ENCODE measurements at regions not wholly inside any gene's neighbourhood (a gene's known extent, or its start where the extent isn't known, plus 50 kb on each side); places are given as distances from the start of the nearest gene placed in this dataset.

GRCh38 chr20:23167431-23167830 lies 81.3 kb upstream of the CD93 start:
- Histone ChIP-seq H3K9me3 (ENCODE audit: insufficient read depth, low read length) (no peaks in the 10 kb centered on the region), H3K4me3 (ENCODE audit: insufficient read length, low read depth) (no peak overlapping the region), H3K36me3 (ENCODE audit: insufficient read depth, insufficient read length, low read length) (no peaks in the 10 kb centered on the region), H3K27me3 (ENCODE audit: insufficient read depth, insufficient read length) (no peaks in the 10 kb centered on the region), H3K9ac (ENCODE audit: insufficient read length, low read depth) (no peak overlapping the region), H3K4me1 (ENCODE audit: insufficient read depth, insufficient read length) (peaks cover 3% of the 10 kb centered on the region)
- no peak for DNase-seq (ENCODE audit: low read depth, low spot score)
- no peak for TF ChIP-seq YY1 (IDR thresholded peaks at IDR 0.05; ENCODE audit: insufficient read depth, insufficient read length)
- TF ChIP-seq ZNF274 (IDR thresholded peaks at IDR 0.05; ENCODE audit: low read depth, low read length): no peak
- no peak for TF ChIP-seq SUZ12 (IDR thresholded peaks at IDR 0.05; ENCODE audit: extremely low read depth, insufficient read depth, insufficient read length)

GRCh38 chr20:23166563-23166962 lies 80.4 kb upstream of the CD93 start:
- Histone ChIP-seq H3K36me3 (ENCODE audit: insufficient read depth, insufficient read length, low read length) (no peaks in the 10 kb centered on the region), H3K9me3 (ENCODE audit: insufficient read depth, low read length) (no peaks in the 10 kb centered on the region), H3K9ac (ENCODE audit: insufficient read length, low read depth) (no peak overlapping the region), H3K27me3 (ENCODE audit: insufficient read depth, insufficient read length) (no peaks in the 10 kb centered on the region), H3K4me1 (ENCODE audit: insufficient read depth, insufficient read length) (peaks cover 3% of the 10 kb centered on the region), H3K4me3 (ENCODE audit: insufficient read length, low read depth) (no peak overlapping the region)
- TF ChIP-seq ZNF274 (IDR thresholded peaks at IDR 0.05; ENCODE audit: low read depth, low read length): no peak
- no peak for TF ChIP-seq SUZ12 (IDR thresholded peaks at IDR 0.05; ENCODE audit: extremely low read depth, insufficient read depth, insufficient read length)
- TF ChIP-seq YY1 (IDR thresholded peaks at IDR 0.05; ENCODE audit: insufficient read depth, insufficient read length): no peak
- no peak for DNase-seq (ENCODE audit: low read depth, low spot score)

- Histone ChIP-seq H3K36me3 (ENCODE audit: insufficient read depth, insufficient read length, low read length) (no peaks in the 10 kb centered on the region), H3K9ac (ENCODE audit: insufficient read length, low read depth) (no peak overlapping the region)
- no peak for DNase-seq (ENCODE audit: low read depth, low spot score)
Observed at GRCh38 chr20:23165964-23166363, 79.8 kb upstream of the CD93 start.

DNA sequence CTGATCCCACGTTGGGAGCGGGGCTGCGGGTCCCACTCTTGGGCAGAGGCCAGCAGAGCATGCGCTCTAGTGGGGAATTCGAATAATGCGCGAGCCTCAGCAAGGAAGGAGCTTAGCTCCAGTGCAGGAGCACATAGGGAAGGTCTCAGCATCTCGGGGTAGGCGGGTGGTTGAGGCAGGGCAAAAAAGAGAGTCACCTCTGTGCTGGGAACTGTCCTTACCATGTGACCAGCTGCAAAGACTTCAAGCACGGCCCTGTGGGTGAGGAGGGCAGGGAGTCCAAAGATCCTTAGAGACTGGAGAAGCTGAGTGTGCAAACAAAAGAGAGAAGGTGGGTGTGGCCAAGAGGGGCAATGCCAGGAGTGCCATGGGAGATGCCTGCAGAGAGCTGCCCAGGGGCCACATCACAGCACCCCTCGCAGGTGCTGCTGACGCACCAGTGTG lies 79.2 kb upstream of the CD93 start:
- H3K36me3 ChIP-seq (ENCODE audit: insufficient read depth, insufficient read length, low read length): no peaks in the 10 kb centered on the region
- H3K9ac ChIP-seq (ENCODE audit: insufficient read length, low read depth): no peak overlapping the region
- no peak overlapping the region for H3K4me3 ChIP-seq (ENCODE audit: insufficient read length, low read depth)
- DNase-seq (ENCODE audit: low read depth, low spot score): no peak
- H3K9me3 ChIP-seq (ENCODE audit: insufficient read depth, low read length): no peaks in the 10 kb centered on the region
- H3K27me3 ChIP-seq (ENCODE audit: insufficient read depth, insufficient read length): no peaks in the 10 kb centered on the region
- peaks cover 7% of the 10 kb centered on the region for H3K4me1 ChIP-seq (ENCODE audit: insufficient read depth, insufficient read length)
- TF ChIP-seq ZNF274 (IDR thresholded peaks at IDR 0.05; ENCODE audit: low read depth, low read length): no peak
- TF ChIP-seq YY1 (IDR thresholded peaks at IDR 0.05; ENCODE audit: insufficient read depth, insufficient read length): no peak
- TF ChIP-seq SUZ12 (IDR thresholded peaks at IDR 0.05; ENCODE audit: extremely low read depth, insufficient read depth, insufficient read length): no peak

More at GRCh38 chr20:23165964-23166363, 79.8 kb upstream of the CD93 start:
- H3K9me3 ChIP-seq (ENCODE audit: insufficient read depth, low read length): no peaks in the 10 kb centered on the region
- no peak for TF ChIP-seq SUZ12 (IDR thresholded peaks at IDR 0.05; ENCODE audit: extremely low read depth, insufficient read depth, insufficient read length)
- TF ChIP-seq ZNF274 (IDR thresholded peaks at IDR 0.05; ENCODE audit: low read depth, low read length): no peak
- TF ChIP-seq YY1 (IDR thresholded peaks at IDR 0.05; ENCODE audit: insufficient read depth, insufficient read length): no peak
- H3K27me3 ChIP-seq (ENCODE audit: insufficient read depth, insufficient read length): no peaks in the 10 kb centered on the region
- peaks cover 7% of the 10 kb centered on the region for H3K4me1 ChIP-seq (ENCODE audit: insufficient read depth, insufficient read length)
- H3K4me3 ChIP-seq (ENCODE audit: insufficient read length, low read depth): no peak overlapping the region

DNA sequence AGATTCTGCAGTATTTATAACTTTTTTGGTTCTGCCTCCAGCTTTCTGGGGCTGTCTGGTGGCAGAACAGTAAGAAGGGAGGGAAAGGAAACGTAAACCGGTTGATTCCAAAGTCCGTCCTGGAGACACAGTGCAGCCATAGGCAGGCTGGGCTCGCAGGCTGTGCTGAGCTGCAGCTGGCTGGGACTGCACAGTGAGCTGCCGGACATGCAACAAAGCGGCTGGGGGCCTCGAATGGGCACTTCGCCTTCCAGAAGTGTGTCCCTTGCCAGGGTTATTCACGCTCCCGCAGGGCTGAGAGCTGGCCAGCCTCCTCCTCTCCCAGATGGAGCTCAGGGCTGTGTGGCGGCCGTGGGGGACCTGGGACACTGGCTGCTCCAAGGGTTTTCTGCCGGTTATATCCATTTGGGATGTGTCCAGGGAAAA lies 78.1 kb upstream of the CD93 start:
- no peak for DNase-seq (ENCODE audit: low read depth, low spot score)
- no peak for TF ChIP-seq ZNF274 (IDR thresholded peaks at IDR 0.05; ENCODE audit: low read depth, low read length)
- TF ChIP-seq SUZ12 (IDR thresholded peaks at IDR 0.05; ENCODE audit: extremely low read depth, insufficient read depth, insufficient read length): no peak
- no peak for TF ChIP-seq YY1 (IDR thresholded peaks at IDR 0.05; ENCODE audit: insufficient read depth, insufficient read length)
- no peaks in the 10 kb centered on the region for H3K36me3 ChIP-seq (ENCODE audit: insufficient read depth, insufficient read length, low read length)
- no peaks in the 10 kb centered on the region for H3K27me3 ChIP-seq (ENCODE audit: insufficient read depth, insufficient read length)
- H3K4me1 ChIP-seq (ENCODE audit: insufficient read depth, insufficient read length): peaks cover 7% of the 10 kb centered on the region
- H3K9me3 ChIP-seq (ENCODE audit: insufficient read depth, low read length): no peaks in the 10 kb centered on the region
- no peak overlapping the region for H3K4me3 ChIP-seq (ENCODE audit: insufficient read length, low read depth)
- no peak overlapping the region for H3K9ac ChIP-seq (ENCODE audit: insufficient read length, low read depth)

DNA sequence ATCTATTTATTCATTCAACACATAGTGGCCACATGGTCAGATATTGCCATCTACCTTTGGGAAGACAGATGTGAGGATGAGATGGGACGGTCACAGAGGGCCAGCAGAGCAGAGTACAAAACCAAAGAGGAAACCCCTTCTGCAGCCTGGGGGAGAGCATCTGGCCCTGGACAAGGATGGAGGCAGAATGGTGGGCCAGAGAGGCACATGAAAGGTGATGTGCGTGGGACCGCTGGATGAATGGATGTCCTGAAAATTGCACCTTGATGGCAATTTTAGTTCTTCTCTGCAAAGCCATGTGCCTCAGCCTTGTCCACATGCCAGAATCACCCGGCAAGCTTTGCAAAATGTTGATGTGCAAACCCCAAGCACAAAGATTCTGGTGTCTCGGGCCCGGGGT lies 77.4 kb upstream of the CD93 start:
- Histone ChIP-seq H3K9me3 (ENCODE audit: insufficient read depth, low read length) (no peaks in the 10 kb centered on the region), H3K4me1 (ENCODE audit: insufficient read depth, insufficient read length) (peaks cover 7% of the 10 kb centered on the region), H3K27me3 (ENCODE audit: insufficient read depth, insufficient read length) (no peaks in the 10 kb centered on the region), H3K36me3 (ENCODE audit: insufficient read depth, insufficient read length, low read length) (no peaks in the 10 kb centered on the region), H3K4me3 (ENCODE audit: insufficient read length, low read depth) (no peak overlapping the region), H3K9ac (ENCODE audit: insufficient read length, low read depth) (no peak overlapping the region)
- no peak for TF ChIP-seq YY1 (IDR thresholded peaks at IDR 0.05; ENCODE audit: insufficient read depth, insufficient read length)
- TF ChIP-seq SUZ12 (IDR thresholded peaks at IDR 0.05; ENCODE audit: extremely low read depth, insufficient read depth, insufficient read length): no peak
- no peak for TF ChIP-seq ZNF274 (IDR thresholded peaks at IDR 0.05; ENCODE audit: low read depth, low read length)
- DNase-seq (ENCODE audit: low read depth, low spot score): no peak

GRCh38 chr20:23162887-23163286 lies 76.8 kb upstream of the CD93 start:
- TF ChIP-seq YY1 (IDR thresholded peaks at IDR 0.05; ENCODE audit: insufficient read depth, insufficient read length) (no peak), ZNF274 (IDR thresholded peaks at IDR 0.05; ENCODE audit: low read depth, low read length) (no peak), SUZ12 (IDR thresholded peaks at IDR 0.05; ENCODE audit: extremely low read depth, insufficient read depth, insufficient read length) (no peak)
- Histone ChIP-seq H3K27me3 (ENCODE audit: insufficient read depth, insufficient read length) (no peaks in the 10 kb centered on the region), H3K9ac (ENCODE audit: insufficient read length, low read depth) (no peak overlapping the region), H3K36me3 (ENCODE audit: insufficient read depth, insufficient read length, low read length) (no peaks in the 10 kb centered on the region), H3K4me1 (ENCODE audit: insufficient read depth, insufficient read length) (peaks cover 7% of the 10 kb centered on the region), H3K9me3 (ENCODE audit: insufficient read depth, low read length) (no peaks in the 10 kb centered on the region), H3K4me3 (ENCODE audit: insufficient read length, low read depth) (no peak overlapping the region)
- no peak for DNase-seq (ENCODE audit: low read depth, low spot score)
